Stimulated activated CD4-positive, alpha-beta T cell treated with anti-CD3 and anti-CD28 coated beads, TNF-alpha, amount 100 ng/mL, for 4 hours (primary cell): ENCODE measurements at regions not wholly inside any gene's neighbourhood (a gene's known extent, or its start where the extent isn't known, plus 50 kb on each side); places are given as distances from the start of the nearest gene placed in this dataset.

Source experiments
- DNase-seq, 3 experiments: peaks; one replicate each; pipeline ENCODE4 v3.0.0-alpha.2; 2020; ENCODE audit warnings: low read depth in 3 of 3

DNA sequence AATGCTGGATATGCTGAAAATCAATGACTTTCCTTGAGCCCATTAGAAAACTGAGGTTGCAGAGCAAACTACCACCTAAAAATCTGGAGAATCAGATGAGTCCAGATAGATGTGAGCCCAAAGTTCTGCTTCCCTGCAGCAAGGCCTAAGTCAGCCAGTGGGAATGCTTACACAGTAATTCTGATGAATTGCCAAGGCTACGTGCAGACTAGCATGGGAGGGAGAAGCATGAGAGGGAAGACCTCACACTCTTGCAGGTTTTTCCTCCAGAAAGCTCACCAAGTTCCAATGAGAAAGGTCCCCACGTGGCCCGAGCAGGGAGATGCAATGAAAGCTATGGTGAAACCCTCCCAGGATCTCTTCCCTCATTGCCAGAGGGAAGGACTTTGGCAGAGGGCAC is 104.8 kb upstream of the SIRPA start:
- DNase-seq = no peak

- DNase-seq = no peak
Measured at GRCh38 chr20:1788044-1788443, 107.2 kb upstream of the SIRPA start.

DNA sequence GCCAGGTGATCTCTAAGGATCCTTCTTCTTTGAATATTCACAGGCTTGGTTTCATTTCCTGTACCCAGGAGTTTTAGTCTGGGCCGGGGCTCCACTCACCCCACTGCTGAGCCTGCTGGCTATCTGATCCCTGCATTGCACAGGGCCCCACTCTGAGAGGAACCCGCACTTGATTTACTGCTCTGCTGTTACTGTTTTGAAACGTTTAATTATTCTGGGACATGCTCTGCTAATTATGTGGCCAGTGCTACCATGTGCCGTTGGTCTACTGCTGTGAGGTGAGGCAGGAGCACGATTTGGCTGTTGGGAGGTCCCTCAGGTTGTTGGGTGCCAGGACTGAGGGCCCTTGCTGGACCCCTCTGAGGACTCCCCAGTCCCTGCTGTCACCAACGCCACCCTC is 108.7 kb upstream of the SIRPA start:
- no peak for DNase-seq

- DNase-seq = no peak
Measured at GRCh38 chr20:1784586-1784985, 110.6 kb upstream of the SIRPA start.

DNA sequence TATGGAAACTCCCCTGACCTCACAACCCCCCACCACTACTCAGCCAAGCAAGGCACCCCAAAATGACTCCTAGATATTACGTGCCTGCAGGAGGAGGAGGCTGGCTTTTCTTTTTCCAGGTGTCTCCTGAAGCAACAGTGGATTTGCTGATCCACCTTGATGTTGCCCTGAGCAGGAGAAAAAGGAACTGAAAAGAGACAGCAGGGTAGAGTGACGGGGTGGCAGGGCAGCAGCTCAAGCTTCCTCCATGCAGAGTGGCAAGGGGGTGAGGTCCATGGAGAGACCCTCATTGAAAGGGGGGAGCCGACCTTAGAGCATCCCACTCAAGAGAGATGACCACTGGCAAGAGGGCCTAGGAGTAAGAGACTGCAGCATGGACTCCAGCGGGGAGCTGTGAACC is 112.0 kb upstream of the SIRPA start:
- no peak for DNase-seq

GRCh38 chr20:1782181-1782580 is 113.0 kb upstream of the SIRPA start:
- DNase-seq = no peak

DNA sequence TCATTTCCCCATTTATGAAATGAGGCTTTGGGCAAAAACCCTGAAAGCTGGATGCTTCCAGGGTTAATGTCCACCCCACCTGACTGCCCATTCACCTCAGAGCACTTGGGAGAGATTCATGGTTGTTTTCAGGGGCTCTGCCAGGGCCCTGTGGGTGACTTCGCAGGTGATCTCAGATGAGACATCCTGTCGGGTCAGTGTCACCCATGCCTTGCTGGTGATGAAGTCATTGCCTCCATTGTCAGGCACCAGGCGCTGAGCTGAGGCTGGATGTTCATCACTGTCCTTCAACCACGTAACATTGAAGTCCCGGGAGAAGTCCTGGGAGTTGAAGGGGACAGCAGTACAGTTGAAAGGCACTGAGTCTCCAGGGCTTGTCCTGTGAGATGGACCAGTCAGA is 115.6 kb upstream of the SIRPA start:
- no peak for DNase-seq

GRCh38 chr20:1778338-1778737 is 116.9 kb upstream of the SIRPA start:
- no peak for DNase-seq

GRCh38 chr20:1777476-1777820 is 117.8 kb upstream of the SIRPA start:
- DNase-seq = no peak

GRCh38 chr20:1776681-1777475 is 118.3 kb upstream of the SIRPA start:
- DNase-seq = peak; percentile 70 to 82 (median 73)

- no peak for DNase-seq
Measured at GRCh38 chr20:1775117-1775516, 117.5 kb upstream of the SIRPG start.

- no peak for DNase-seq
Measured at GRCh38 chr20:1774479-1774878, 116.9 kb upstream of the SIRPG start.

DNA sequence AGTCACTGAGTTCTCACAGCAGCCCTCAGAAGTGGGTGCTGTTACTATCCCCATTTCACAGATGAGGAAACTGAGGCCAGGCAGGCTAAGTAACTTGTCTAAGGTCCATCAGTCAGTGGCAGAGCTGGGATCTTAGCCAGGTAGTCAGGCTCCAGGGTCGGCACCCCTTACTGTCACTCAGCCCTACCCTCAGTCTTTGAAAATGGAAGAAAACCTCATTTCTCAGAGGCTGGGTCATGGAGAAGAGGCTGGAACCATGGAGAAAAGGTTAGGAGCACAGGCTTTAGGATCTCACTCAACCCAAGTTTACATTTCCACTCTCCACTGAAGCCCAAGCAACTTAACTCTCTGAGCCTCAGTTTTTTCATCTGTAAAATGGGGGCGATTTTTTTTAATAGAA is 116.2 kb upstream of the SIRPG start:
- no peak for DNase-seq

DNA sequence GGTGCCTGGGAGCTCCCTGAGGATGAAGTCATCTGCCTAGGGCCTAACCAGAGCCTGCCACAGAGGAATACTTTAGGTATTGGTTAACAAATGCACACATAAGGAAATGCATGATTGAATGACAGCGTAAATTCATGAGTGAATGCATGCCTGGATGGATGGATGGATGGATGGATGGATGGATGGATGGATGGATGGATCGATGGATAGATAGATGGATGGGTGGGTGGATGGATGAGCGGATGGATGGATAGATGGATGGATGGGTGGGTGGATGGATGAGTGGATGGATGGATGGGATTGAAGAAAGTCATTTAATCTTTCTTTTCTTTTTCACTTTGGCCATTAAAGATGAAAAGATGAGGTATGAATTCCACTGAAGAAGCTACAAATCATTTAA is 111.9 kb upstream of the SIRPG start:
- no peak for DNase-seq

- DNase-seq = no peak
Measured at GRCh38 chr20:1766731-1767130, 109.2 kb upstream of the SIRPG start.

DNA sequence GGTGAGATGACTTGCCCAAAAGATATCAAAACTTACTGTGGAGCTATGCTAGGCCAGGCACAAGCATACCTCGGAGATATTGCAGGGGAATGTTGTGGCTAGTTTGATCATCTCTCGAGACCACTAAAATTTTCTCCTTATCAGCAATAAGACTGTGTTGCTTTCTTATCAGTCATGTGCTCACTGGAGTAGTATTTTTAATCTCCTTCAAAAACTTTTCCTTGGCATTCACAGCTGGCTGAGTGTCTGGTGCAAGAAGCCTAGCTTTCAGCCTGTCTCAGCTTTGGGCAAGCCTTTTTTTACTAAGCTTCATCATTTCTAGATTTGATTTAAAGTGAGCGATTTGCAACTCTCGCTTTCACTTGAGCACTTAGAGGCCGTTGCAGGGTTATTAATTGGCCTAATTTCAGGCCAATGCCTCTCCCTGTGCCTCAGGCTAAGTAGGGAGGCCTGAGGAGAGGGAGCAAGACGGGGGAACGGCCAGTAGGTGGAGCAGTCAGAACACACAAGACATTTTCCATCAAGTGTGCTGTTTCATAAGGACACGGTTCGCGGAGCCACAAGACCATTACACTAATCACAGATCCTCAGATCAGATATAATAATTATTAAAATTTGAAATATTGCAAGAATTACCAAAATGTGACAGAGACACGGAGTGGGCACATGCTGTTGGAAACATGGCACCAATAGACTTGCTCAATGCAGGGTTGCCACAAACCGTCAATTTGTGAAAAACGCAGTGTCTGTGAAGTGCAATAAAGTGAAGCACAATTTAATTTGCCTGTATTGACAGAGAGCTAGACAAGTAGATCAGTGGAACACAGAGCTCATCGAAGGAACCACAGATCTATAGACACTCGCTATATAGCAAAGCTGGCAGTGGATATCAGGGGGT is 106.8 kb upstream of the SIRPG start:
- DNase-seq = peak; percentile 23 to 47 (median 29)

- DNase-seq = no peak
Measured at GRCh38 chr20:1761598-1761997, 104.0 kb upstream of the SIRPG start.

DNA sequence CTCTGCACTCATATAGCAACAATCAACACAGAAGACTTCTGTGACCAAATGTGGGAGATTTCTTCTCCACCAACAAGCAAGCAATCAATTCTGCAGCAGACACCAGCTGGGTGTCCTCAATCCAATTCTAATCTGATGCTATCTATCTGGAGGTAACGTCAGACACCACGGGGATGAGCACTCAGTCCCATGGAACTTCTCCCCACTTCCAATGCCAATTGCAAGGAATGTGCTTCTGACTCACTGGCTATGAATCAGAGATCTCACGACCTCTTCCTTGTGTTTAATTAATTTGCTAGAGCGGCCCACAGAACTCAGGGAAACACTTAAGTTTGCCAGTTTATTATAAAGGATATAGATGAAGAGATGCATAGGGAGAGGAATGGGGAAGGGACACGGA is 103.5 kb upstream of the SIRPG start:
- no peak for DNase-seq

DNA sequence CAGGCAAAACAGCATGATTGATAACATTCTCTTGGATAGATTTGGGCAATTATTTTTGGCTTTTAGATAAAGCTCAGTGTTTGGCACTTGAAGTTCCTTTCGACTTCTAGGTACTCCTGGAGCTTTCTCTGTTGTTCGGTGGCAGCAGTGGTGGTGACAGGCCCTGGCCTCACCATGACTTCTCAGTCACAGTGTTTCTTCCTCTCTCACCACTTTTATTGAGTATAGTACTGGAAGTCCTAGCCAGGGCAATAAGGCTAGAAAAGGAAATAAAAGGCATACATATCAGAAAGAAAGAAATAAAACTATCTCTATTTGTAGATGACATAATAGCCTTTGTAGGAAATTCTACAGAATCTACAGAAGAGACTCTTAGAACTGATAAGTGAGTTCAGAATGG is 101.2 kb upstream of the SIRPG start:
- no peak for DNase-seq

GRCh38 chr20:1757606-1758512 is 100.3 kb upstream of the SIRPG start:
- no peak for DNase-seq

GRCh38 chr20:1757072-1757471 is 99.5 kb upstream of the SIRPG start:
- no peak for DNase-seq

- DNase-seq = no peak
Measured at GRCh38 chr20:1754749-1755148, 97.2 kb upstream of the SIRPG start.
